ENCODE measurements at regions not wholly inside any gene's neighbourhood (a gene's known extent, or its start where the extent isn't known, plus 50 kb on each side); places are given as distances from the start of the nearest gene placed in this dataset.

- POLR2A ChIA-PET, result no interaction called here
- DNase-seq (ENCODE audit: low read depth, low spot score), result no peak
- TF ChIP-seq CTCF (IDR thresholded peaks at IDR 0.05; ENCODE audit: insufficient read depth, low read length, missing control alignments), result no peak
- H3K4me3 ChIP-seq (ENCODE audit: low read depth, low read length), result no peak overlapping the region
- CTCF ChIA-PET, result no interaction called here
These were observed 373.8 kb downstream of the STIM2 start for GRCh38 chr4:27234306-27234899.

DNA sequence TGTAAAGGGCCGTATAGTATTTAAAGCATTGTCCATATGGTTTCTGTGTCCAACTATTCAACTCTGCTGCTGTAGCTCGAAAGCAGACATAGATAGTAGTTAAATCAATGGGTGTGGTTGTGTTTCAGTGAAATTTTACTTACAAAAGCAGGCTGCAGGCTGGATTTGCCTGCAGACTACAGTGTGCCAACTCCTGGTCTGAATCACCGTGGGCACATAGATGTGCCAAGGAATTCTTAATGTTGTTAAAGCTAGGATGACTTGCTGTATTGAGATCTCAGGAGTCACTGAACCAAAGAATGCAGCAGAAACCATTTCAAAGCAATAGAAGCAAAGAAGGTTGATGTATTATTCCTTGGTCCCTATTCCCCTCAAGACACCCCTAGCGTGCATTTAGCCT lies 379.0 kb downstream of the STIM2 start:
- ChIA-PET POLR2A (no interaction called here), CTCF (no interaction called here)
- no peak for TF ChIP-seq CTCF (IDR thresholded peaks at IDR 0.05; ENCODE audit: insufficient read depth, low read length, missing control alignments)
- DNase-seq (ENCODE audit: low read depth, low spot score), result no peak
- H3K4me3 ChIP-seq (ENCODE audit: low read depth, low read length), result no peak overlapping the region

- POLR2A ChIA-PET, result no interaction called here
- DNase-seq (ENCODE audit: low read depth, low spot score), result no peak
- no peak for TF ChIP-seq CTCF (IDR thresholded peaks at IDR 0.05; ENCODE audit: insufficient read depth, low read length, missing control alignments)
- CTCF ChIA-PET, result no interaction called here
- H3K4me3 ChIP-seq (ENCODE audit: low read depth, low read length), result no peak overlapping the region
These were observed 381.6 kb downstream of the STIM2 start for GRCh38 chr4:27242217-27242616.

DNA sequence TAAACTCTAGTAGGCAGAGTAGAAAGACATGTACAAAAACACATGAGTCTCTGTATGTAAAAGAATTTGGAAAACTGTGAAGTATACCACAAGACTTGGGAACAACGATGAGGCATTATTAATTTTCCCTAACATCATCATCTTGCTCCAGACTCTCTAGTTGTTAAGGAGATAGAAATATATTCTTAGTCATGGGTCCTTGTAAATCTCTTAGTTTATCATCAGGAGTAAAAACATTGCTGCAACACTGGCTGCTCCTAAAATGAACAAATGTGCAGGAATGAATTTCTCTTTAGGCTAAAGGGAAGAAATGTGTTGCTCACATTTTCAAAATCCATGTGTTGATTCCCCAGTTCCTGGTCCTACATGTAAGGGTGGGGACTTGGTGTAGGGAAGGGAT lies 384.6 kb downstream of the STIM2 start:
- no peak for DNase-seq (ENCODE audit: low read depth, low spot score)
- TF ChIP-seq CTCF (IDR thresholded peaks at IDR 0.05; ENCODE audit: insufficient read depth, low read length, missing control alignments), result no peak
- ChIA-PET POLR2A (no interaction called here), CTCF (no interaction called here)
- no peak overlapping the region for H3K4me3 ChIP-seq (ENCODE audit: low read depth, low read length)

GRCh38 chr4:27248829-27249228 lies 388.2 kb downstream of the STIM2 start:
- DNase-seq (ENCODE audit: low read depth, low spot score), result no peak
- no peak overlapping the region for H3K4me3 ChIP-seq (ENCODE audit: low read depth, low read length)
- POLR2A ChIA-PET, result no interaction called here
- TF ChIP-seq CTCF (IDR thresholded peaks at IDR 0.05; ENCODE audit: insufficient read depth, low read length, missing control alignments), result no peak
- CTCF ChIA-PET, result no interaction called here

GRCh38 chr4:27251771-27252170 lies 391.1 kb downstream of the STIM2 start:
- CTCF ChIA-PET, result no interaction called here
- no peak for DNase-seq (ENCODE audit: low read depth, low spot score)
- POLR2A ChIA-PET, result no interaction called here
- H3K4me3 ChIP-seq (ENCODE audit: low read depth, low read length), result no peak overlapping the region
- TF ChIP-seq CTCF (IDR thresholded peaks at IDR 0.05; ENCODE audit: insufficient read depth, low read length, missing control alignments), result no peak
